ENCODE measurements at regions not wholly inside any gene's neighbourhood (a gene's known extent, or its start where the extent isn't known, plus 50 kb on each side); places are given as distances from the start of the nearest gene placed in this dataset.

DNA sequence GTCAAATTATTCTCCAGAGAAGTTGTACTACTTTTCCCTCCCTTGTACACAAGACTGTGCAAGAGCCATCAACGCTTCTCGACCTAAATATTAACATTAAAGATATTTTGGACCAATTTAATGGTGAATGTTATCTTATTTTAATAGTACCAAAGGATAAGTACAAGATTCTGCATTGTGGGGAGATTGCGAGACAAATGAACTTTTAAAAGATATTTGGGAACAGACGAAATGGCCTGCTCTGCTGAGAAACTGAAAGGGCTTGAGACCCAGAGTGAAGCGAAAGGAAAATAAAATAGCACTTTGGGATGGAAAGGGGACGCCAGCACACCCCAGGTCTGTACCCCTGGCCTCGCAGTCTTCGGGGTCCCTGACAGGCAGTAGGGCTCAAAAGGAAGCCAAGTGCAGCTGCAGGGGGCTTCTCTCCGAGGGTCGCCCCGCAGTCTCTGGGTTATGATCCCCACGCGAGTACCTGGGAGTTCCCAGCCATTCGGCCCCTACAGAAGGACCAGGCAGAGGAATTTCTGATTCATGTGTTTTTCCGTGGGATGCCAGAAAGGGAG is 97.6 kb upstream of the VGLL3 start:
- H3K4me1 ChIP-seq (replicated peaks in 1 of 2; ENCODE audit: control insufficient read depth in 2 of 2, insufficient read depth in 2 of 2, low read length in 2 of 2), result peaks cover 0 to 9% of the 10 kb centered on the region in 2 experiments; a peak in 2 of 5 replicates
- TF ChIP-seq ZNF165 (CRISPR knock-in tag; IDR thresholded peaks at IDR 0.05; ENCODE audit: borderline replicate concordance) (no peak), POLR3A (IDR thresholded peaks at IDR 0.05; ENCODE audit: borderline replicate concordance, extremely low read depth, insufficient read depth, insufficient read length) (no peak), PATZ1 (CRISPR knock-in tag; IDR thresholded peaks at IDR 0.05; ENCODE audit: borderline replicate concordance) (no peak), ZC3H8 (IDR thresholded peaks at IDR 0.05) (no peak), SPI1 (IDR thresholded peaks at IDR 0.05; ENCODE audit: borderline replicate concordance, low read depth, low read length) (no peak), ETS1 (conservative IDR thresholded peaks at IDR 0.05; ENCODE audit: control insufficient read depth, low read depth, low read length) (no peak), RBM34 (IDR thresholded peaks at IDR 0.05; ENCODE audit: borderline replicate concordance, insufficient read depth, low read length) (no peak), NFYB (IDR thresholded peaks at IDR 0.05; ENCODE audit: extremely low read depth, insufficient read length) (no peak), DDX20 (tag; IDR thresholded peaks at IDR 0.05; ENCODE audit: low read depth) (no peak), ARID1B (IDR thresholded peaks at IDR 0.05) (no peak), ZNF311 (CRISPR knock-in tag; IDR thresholded peaks at IDR 0.05) (no peak), ZC3H11A (IDR thresholded peaks at IDR 0.05; ENCODE audit: low read depth, low read length) (no peak)
- H3K79me2 ChIP-seq (ENCODE audit: control insufficient read depth, insufficient read depth, low read length), result no peaks in the 10 kb centered on the region
- ChIA-PET POLR2A (no interaction called here), CTCF (ENCODE audit: low intra/inter-chr PET ratio) (no interaction called here)
- no peaks in the 10 kb centered on the region for H3K9me3 ChIP-seq (replicated peaks; ENCODE audit: control insufficient read depth, insufficient read depth, low read depth, low read length)
- H3K9me1 ChIP-seq (ENCODE audit: control insufficient read depth, insufficient read depth, low read length), result no peaks in the 10 kb centered on the region
- FAIRE-seq (no peak), DNase-seq (ENCODE audit: extremely low read depth in 1 of 4, low spot score in 3 of 4) (no peak), ATAC-seq (peak; percentile 34; the same call in 2 of the 3 replicates)
- peak overlapping the region; percentile 10; the same call in 1 of the 2 replicates for H3K4me3 ChIP-seq
- peak overlapping the region; percentile 45; the same call in 1 of the 2 replicates for H2AFZ ChIP-seq (ENCODE audit: low read depth, low read length)
- no peak overlapping the region for H3K27ac ChIP-seq (ENCODE audit: extremely low read depth, low read depth, low read length)
- WGBS (ENCODE audit: insufficient coverage, low coverage, missing lambda C conversion rate), result 14% methylated on average over 9 of the region's 15 CpGs
- no peaks in the 10 kb centered on the region for H4K20me1 ChIP-seq (replicated peaks; ENCODE audit: control insufficient read depth, insufficient read depth, low read length)
- 0 out of 2 replicates have a peak overlapping the region, but pooled peaks have one; percentile 5 for H3K4me2 ChIP-seq (ENCODE audit: insufficient read depth, low read length)
- intact Hi-C loops (cut with micrococcal nuclease) (no loop called here), in situ Hi-C loops (cut with MboI) (no loop called here)
- BruUV-seq (replicated peaks), result no TSS peak
- H3K9ac ChIP-seq (ENCODE audit: insufficient read depth in 1 of 2, low read depth in 2 of 2, low read length in 2 of 2), result no peak overlapping the region; a peak in 1 of 4 replicates
- H3K27me3 ChIP-seq (ENCODE audit: control insufficient read depth in 2 of 2, insufficient read depth in 2 of 2, low read length in 2 of 2), result no peaks in the 10 kb centered on the region
- no peaks in the 10 kb centered on the region for H3K36me3 ChIP-seq (ENCODE audit: control insufficient read depth, insufficient read depth, low read length)

Data from K562 (cell line).